ENCODE measurements at regions not wholly inside any gene's neighbourhood (a gene's known extent, or its start where the extent isn't known, plus 50 kb on each side); places are given as distances from the start of the nearest gene placed in this dataset.

GRCh38 chr2:66901344-66901743 lies 466.4 kb downstream of the MEIS1 start:
- POLR2A ChIA-PET: no interaction called here
- CTCF ChIA-PET: no interaction called here
- TF ChIP-seq REST (IDR thresholded peaks at IDR 0.05; ENCODE audit: insufficient read depth in 1 of 2, low read depth in 2 of 2, low read length in 1 of 2) (no peak), POLR2AphosphoS5 (IDR thresholded peaks at IDR 0.05; ENCODE audit: low read depth, low read length) (no peak), SIN3A (IDR thresholded peaks at IDR 0.05; ENCODE audit: borderline replicate concordance, insufficient read depth, low read depth, low read length) (no peak), CTCF (IDR thresholded peaks at IDR 0.05) (no peak), TCF7L2 (IDR thresholded peaks at IDR 0.05; ENCODE audit: low read depth, low read length) (no peak)
- in situ Hi-C loops (cut with HindIII; ENCODE audit: low pct_unique_long_range_greater_than_20kb, low sequenced_read_pairs) (no loop called here), intact Hi-C loops (cut with micrococcal nuclease; ENCODE audit: unreplicated experiment) (no loop called here)
- Histone ChIP-seq H3K27me3 (ENCODE audit: control insufficient read depth, insufficient read depth, low read length) (no peaks in the 10 kb centered on the region), H3K4me1 (ENCODE audit: control insufficient read depth, insufficient read depth, low read length) (no peaks in the 10 kb centered on the region), H3K4me3 (ENCODE audit: low read depth in 2 of 2, low read length in 2 of 2) (no peak overlapping the region), H3K36me3 (ENCODE audit: control insufficient read depth, insufficient read depth, low read length) (no peaks in the 10 kb centered on the region), H3K9me3 (ENCODE audit: control insufficient read depth, insufficient read depth, low read depth, low read length) (no peaks in the 10 kb centered on the region), H3K27ac (ENCODE audit: low read length) (no peak overlapping the region)
- DNase-seq (ENCODE audit: low read depth, low spot score): no peak
- no peak for ATAC-seq
- BruUV-seq (replicated peaks): no TSS peak

GRCh38 chr2:66903183-66903582 lies 468.3 kb downstream of the MEIS1 start:
- BruUV-seq (replicated peaks): no TSS peak
- intact Hi-C loops (cut with micrococcal nuclease; ENCODE audit: unreplicated experiment): no loop called here
- Histone ChIP-seq H3K4me3 (ENCODE audit: low read depth in 2 of 2, low read length in 2 of 2) (no peak overlapping the region), H3K27ac (ENCODE audit: low read length) (no peak overlapping the region), H3K36me3 (ENCODE audit: control insufficient read depth, insufficient read depth, low read length) (no peaks in the 10 kb centered on the region), H3K27me3 (ENCODE audit: control insufficient read depth, insufficient read depth, low read length) (no peaks in the 10 kb centered on the region), H3K4me1 (ENCODE audit: control insufficient read depth, insufficient read depth, low read length) (no peaks in the 10 kb centered on the region), H3K9me3 (ENCODE audit: control insufficient read depth, insufficient read depth, low read depth, low read length) (no peaks in the 10 kb centered on the region)
- ATAC-seq (no peak), DNase-seq (ENCODE audit: low read depth, low spot score) (no peak)
- TF ChIP-seq TCF7L2 (IDR thresholded peaks at IDR 0.05; ENCODE audit: low read depth, low read length) (no peak), POLR2AphosphoS5 (IDR thresholded peaks at IDR 0.05; ENCODE audit: low read depth, low read length) (no peak)
- POLR2A ChIA-PET: no interaction called here
- in situ Hi-C loops (cut with HindIII; ENCODE audit: low pct_unique_long_range_greater_than_20kb, low sequenced_read_pairs): no loop called here
- CTCF ChIA-PET: no interaction called here

- intact Hi-C loops (cut with micrococcal nuclease; ENCODE audit: unreplicated experiment) (no loop called here), in situ Hi-C loops (cut with HindIII; ENCODE audit: low pct_unique_long_range_greater_than_20kb, low sequenced_read_pairs) (no loop called here)
- ChIA-PET POLR2A (no interaction called here), CTCF (no interaction called here)
- ATAC-seq (no peak), DNase-seq (ENCODE audit: low read depth, low spot score) (no peak)
- Histone ChIP-seq H3K36me3 (ENCODE audit: control insufficient read depth, insufficient read depth, low read length) (no peaks in the 10 kb centered on the region), H3K9me3 (ENCODE audit: control insufficient read depth, insufficient read depth, low read depth, low read length) (no peaks in the 10 kb centered on the region), H3K27ac (ENCODE audit: low read length) (no peak overlapping the region), H3K4me1 (ENCODE audit: control insufficient read depth, insufficient read depth, low read length) (no peaks in the 10 kb centered on the region), H3K4me3 (ENCODE audit: low read depth in 2 of 2, low read length in 2 of 2) (no peak overlapping the region), H3K27me3 (ENCODE audit: control insufficient read depth, insufficient read depth, low read length) (no peaks in the 10 kb centered on the region)
- BruUV-seq (replicated peaks): no TSS peak
- TF ChIP-seq REST (IDR thresholded peaks at IDR 0.05; ENCODE audit: insufficient read depth in 1 of 2, low read depth in 2 of 2, low read length in 1 of 2) (no peak), POLR2AphosphoS5 (IDR thresholded peaks at IDR 0.05; ENCODE audit: low read depth, low read length) (no peak), TCF7L2 (IDR thresholded peaks at IDR 0.05; ENCODE audit: low read depth, low read length) (no peak), SIN3A (IDR thresholded peaks at IDR 0.05; ENCODE audit: borderline replicate concordance, insufficient read depth, low read depth, low read length) (no peak)
Observed at GRCh38 chr2:66903745-66904465, 469.0 kb downstream of the MEIS1 start.
